Common myeloid progenitor, CD34-positive (primary cell): ENCODE measurements at regions not wholly inside any gene's neighbourhood (a gene's known extent, or its start where the extent isn't known, plus 50 kb on each side); places are given as distances from the start of the nearest gene placed in this dataset.

Experiments used
- CTCF ChIA-PET: fragments of 350-600 bp; sonication (Branson Sonifier 250); formaldehyde crosslinking; loops from one replicate; lab custom pipeline; 2021; ENCODE audit warnings: antibody characterized with exemption; lab: Charles Lee
- POLR2A ChIA-PET: fragments of 350-600 bp; sonication (Branson Sonifier 250); formaldehyde crosslinking; loops from one replicate; lab custom pipeline; 2021; ENCODE audit warnings: antibody characterized with exemption; lab: Charles Lee
- DNase-seq, 3 donors: peaks; one replicate each; pipeline versions ENCODE4 v3.0.0 to v3.0.0-alpha.2; 2013
- H3K27ac ChIP-seq, 2 experiments: 1 replicate in 1 of 2; 2 replicates in 1 of 2; pipeline ENCODE4 v1.7.0; 2013; ENCODE audit warnings: inconsistent platforms in 2 of 2, low read length in 2 of 2, mild to moderate bottlenecking in 2 of 2, low read depth in 1 of 2, moderate library complexity in 1 of 2; ENCODE audit not compliant: severe bottlenecking in 2 of 2, insufficient read depth in 1 of 2, poor library complexity in 1 of 2
- H3K27me3 ChIP-seq, 5 experiments: replicated peaks in 2 of 5; 1 replicate in 3 of 5; 2 replicates in 2 of 5; pipeline versions ENCODE4 v1.6.1 to v1.7.0; 2013; ENCODE audit warnings: low read length in 4 of 5, mild to moderate bottlenecking in 2 of 5, moderate library complexity in 2 of 5, inconsistent platforms in 1 of 5; ENCODE audit not compliant: insufficient read depth in 5 of 5, control insufficient read depth in 4 of 5
- H3K36me3 ChIP-seq, 4 experiments: 1 replicate in 2 of 4; 2 replicates in 2 of 4; pipeline versions ENCODE4 v1.6.1 to v1.7.0; 2013; ENCODE audit warnings: low read length in 3 of 4, control low read depth in 1 of 4, mild to moderate bottlenecking in 1 of 4; ENCODE audit not compliant: control insufficient read depth in 4 of 4, insufficient read depth in 4 of 4
- H3K4me1 ChIP-seq, 4 experiments: 1 replicate in 3 of 4; 2 replicates in 1 of 4; pipeline versions ENCODE4 v1.6.1 to v1.7.1; 2013; ENCODE audit warnings: low read length in 3 of 4, mild to moderate bottlenecking in 3 of 4, control low read depth in 1 of 4, inconsistent platforms in 1 of 4, moderate library complexity in 1 of 4; ENCODE audit not compliant: control insufficient read depth in 4 of 4, insufficient read depth in 4 of 4; ENCODE audit errors: control extremely low read depth in 1 of 4
- H3K4me3 ChIP-seq, 7 experiments: 1 replicate in 4 of 7; 2 replicates in 3 of 7; pipeline versions ENCODE4 v1.5.1 to v1.7.0; 2013; ENCODE audit warnings: mild to moderate bottlenecking in 7 of 7, low read length in 6 of 7, moderate library complexity in 6 of 7, inconsistent platforms in 2 of 7, low read depth in 2 of 7, control low read depth in 1 of 7; ENCODE audit not compliant: insufficient read depth in 4 of 7, control insufficient read depth in 1 of 7; ENCODE audit errors: extremely low read depth in 1 of 7
- H3K9me3 ChIP-seq, 5 experiments: 1 replicate in 4 of 5; 2 replicates in 1 of 5; pipeline versions ENCODE4 v1.6.1 to v1.7.1; 2013; ENCODE audit warnings: low read length in 4 of 5, mild to moderate bottlenecking in 2 of 5, inconsistent platforms in 1 of 5, low read depth in 1 of 5, moderate library complexity in 1 of 5; ENCODE audit not compliant: control insufficient read depth in 4 of 5, insufficient read depth in 2 of 5; ENCODE audit errors: control extremely low read depth in 1 of 5
- WGBS: methylation state at CpG from one replicate; pipeline ENCODE4 v1.1.5; 2013; ENCODE audit not compliant: insufficient coverage; 5-methylcytosine and 5-hydroxymethylcytosine counted together

- no peaks in the 10 kb centered on the region for H3K36me3 ChIP-seq
- peaks cover 0 to 14% (median 6%) of the 10 kb centered on the region in 4 experiments for H3K4me1 ChIP-seq
- DNase-seq: peak in 2 of 3 donors; percentile 61 to 69
- ChIA-PET POLR2A (no interaction called here), CTCF (interaction anchor here (0.8 to 2.2 kb wide), 5 partner anchors 11 to 257 kb away, joined by 3 to 9 read pairs (median 3); no protein-coding TSS in a partner anchor)
- no peaks in the 10 kb centered on the region for H3K27me3 ChIP-seq
- H3K27ac ChIP-seq: no peak overlapping the region
- WGBS: 92% methylated on average over 13 of the region's 21 CpGs
- H3K9me3 ChIP-seq: peaks cover 0 to 5% (median 0%) of the 10 kb centered on the region in 5 experiments
- no peak overlapping the region for H3K4me3 ChIP-seq
Measured at GRCh38 chr16:85359147-85359822, 247.0 kb upstream of the CIBAR2 start.

DNA sequence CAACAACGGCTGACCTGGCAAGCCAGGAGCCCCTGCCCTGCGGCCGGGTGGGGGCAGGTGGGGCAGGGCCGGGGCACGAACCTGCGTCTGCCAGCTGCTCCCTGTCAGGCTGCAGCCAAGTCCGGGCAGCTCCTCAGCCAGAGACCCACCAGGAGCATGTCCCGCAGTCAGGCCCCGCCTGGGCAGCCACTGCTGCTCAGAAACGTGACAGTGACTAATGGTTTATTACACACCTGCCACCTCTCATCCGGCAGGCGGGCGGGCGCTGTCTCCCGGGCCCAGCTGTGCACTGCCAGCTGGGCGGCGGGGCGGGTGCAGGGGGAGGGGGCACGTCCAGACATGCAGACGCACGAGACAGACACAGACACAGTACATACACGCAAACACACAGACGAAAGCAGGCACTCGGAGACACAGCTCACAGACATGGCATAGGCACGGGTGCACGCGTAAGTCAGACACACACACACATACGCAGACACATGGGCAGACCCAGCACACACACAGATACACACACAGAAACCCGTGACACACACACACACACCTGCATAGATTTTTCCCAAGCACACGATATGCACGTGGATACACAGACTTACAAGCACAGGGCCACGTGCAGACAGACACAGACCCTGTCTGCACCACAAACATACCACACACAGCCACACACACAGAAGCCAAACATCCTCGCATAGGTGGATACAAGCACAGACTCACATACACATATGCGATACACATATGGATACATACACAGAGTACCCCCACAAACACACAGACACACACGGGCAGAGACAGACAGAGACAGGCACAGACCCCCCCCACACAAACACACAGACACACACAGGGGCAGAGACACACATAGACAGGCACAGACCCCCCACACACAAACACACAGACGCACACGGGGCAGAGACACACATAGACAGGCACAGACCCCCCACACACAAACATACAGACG is 248.3 kb upstream of the CIBAR2 start:
- ChIA-PET CTCF (interaction anchor here (1.0 to 2.2 kb wide), 2 partner anchors 9 to 53 kb away, joined by 3 to 9 read pairs; no protein-coding TSS in a partner anchor), POLR2A (no interaction called here)
- DNase-seq: peak in 2 of 3 donors; percentile 26 to 52
- no peaks in the 10 kb centered on the region for H3K27me3 ChIP-seq
- peaks cover 0 to 8% (median 0%) of the 10 kb centered on the region in 5 experiments for H3K9me3 ChIP-seq
- H3K36me3 ChIP-seq: no peaks in the 10 kb centered on the region
- H3K27ac ChIP-seq: no peak overlapping the region
- WGBS: 94% methylated on average over 31 of the region's 38 CpGs
- peaks cover 0 to 6% (median 3%) of the 10 kb centered on the region in 4 experiments for H3K4me1 ChIP-seq
- H3K4me3 ChIP-seq: no peak overlapping the region

GRCh38 chr16:85361441-85362118 is 249.3 kb upstream of the CIBAR2 start:
- Histone ChIP-seq H3K36me3 (no peaks in the 10 kb centered on the region), H3K4me1 (peaks cover 0 to 6% (median 3%) of the 10 kb centered on the region in 4 experiments), H3K4me3 (no peak overlapping the region), H3K27ac (no peak overlapping the region), H3K9me3 (peaks cover 0 to 8% (median 0%) of the 10 kb centered on the region in 5 experiments), H3K27me3 (no peaks in the 10 kb centered on the region)
- ChIA-PET POLR2A (no interaction called here), CTCF (interaction anchor here (1.0 to 1.4 kb wide), 3 partner anchors 10 to 64 kb away, joined by 3 read pairs; no protein-coding TSS in a partner anchor)
- 97% methylated on average over 16 of the region's 23 CpGs for WGBS
- no peak for DNase-seq

GRCh38 chr16:85362443-85362842 is 250.2 kb upstream of the CIBAR2 start:
- Histone ChIP-seq H3K27ac (no peak overlapping the region), H3K36me3 (no peaks in the 10 kb centered on the region), H3K4me1 (peaks cover 0 to 8% (median 3%) of the 10 kb centered on the region in 4 experiments), H3K9me3 (peaks cover 0 to 8% (median 0%) of the 10 kb centered on the region in 5 experiments), H3K27me3 (no peaks in the 10 kb centered on the region), H3K4me3 (no peak overlapping the region)
- POLR2A ChIA-PET: no interaction called here
- 100% methylated on average over 3 of the region's 6 CpGs for WGBS
- CTCF ChIA-PET: interaction anchor here (1.0 to 2.1 kb wide), 4 partner anchors 11 to 65 kb away, joined by 3 to 6 read pairs (median 3); no protein-coding TSS in a partner anchor
- no peak for DNase-seq

DNA sequence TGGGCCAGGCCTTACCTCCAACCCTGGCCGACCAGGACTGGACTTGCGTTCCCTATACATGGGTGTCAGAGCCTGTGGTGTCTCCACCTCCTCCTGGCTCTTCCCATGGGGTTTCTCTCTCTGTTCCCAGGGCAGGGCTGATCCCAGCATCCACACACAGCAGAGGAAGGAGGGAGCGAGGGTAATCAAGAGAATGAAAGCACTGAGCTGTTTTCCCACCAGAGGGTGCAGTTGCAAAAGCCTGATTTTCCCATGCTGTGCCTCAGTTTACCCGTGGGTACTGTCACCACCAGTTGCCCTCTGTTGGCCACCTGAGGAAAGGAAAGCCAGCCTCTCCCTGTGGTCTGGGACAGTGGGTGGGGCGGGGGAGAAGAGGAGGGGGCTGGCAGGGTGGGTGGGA is 249.7 kb upstream of the GSE1 start:
- CTCF ChIA-PET: interaction anchor here (1.4 to 2.1 kb wide), 2 partner anchors 12 to 16 kb away, joined by 3 to 6 read pairs; no protein-coding TSS in a partner anchor
- H3K9me3 ChIP-seq: peaks cover 0 to 8% (median 0%) of the 10 kb centered on the region in 5 experiments
- H3K27ac ChIP-seq: no peak overlapping the region
- no peak for DNase-seq
- no peaks in the 10 kb centered on the region for H3K27me3 ChIP-seq
- no peaks in the 10 kb centered on the region for H3K36me3 ChIP-seq
- H3K4me3 ChIP-seq: no peak overlapping the region
- WGBS: 100% methylated on average over 3 of the region's 5 CpGs
- H3K4me1 ChIP-seq: peaks cover 0 to 8% (median 3%) of the 10 kb centered on the region in 4 experiments
- POLR2A ChIA-PET: interaction anchor here (0.7 kb wide), 1 partner anchor 194 kb away, joined by 3 read pairs; no protein-coding TSS in a partner anchor

DNA sequence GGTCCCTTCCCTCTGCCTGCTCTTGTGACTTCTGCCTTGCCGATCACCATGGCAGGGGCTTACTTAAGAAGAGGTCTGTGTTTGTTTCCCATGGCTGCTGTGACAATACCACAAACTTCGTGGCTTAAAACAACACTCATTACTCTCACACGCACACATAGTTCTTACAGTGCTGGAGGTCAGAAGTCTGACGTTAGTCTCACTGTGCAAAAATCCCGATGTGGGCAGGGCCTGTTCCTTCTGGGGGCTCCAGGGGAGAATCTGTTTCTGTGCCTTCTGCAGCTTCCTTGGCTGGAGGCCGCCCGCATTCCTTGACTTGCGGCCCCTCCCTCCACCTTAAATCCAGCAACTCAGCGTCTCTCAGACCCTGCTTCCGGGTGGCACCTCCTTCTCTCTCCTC is 249.2 kb upstream of the GSE1 start:
- H3K4me1 ChIP-seq: peaks cover 0 to 8% (median 3%) of the 10 kb centered on the region in 4 experiments
- H3K27ac ChIP-seq: no peak overlapping the region
- no peak for DNase-seq
- no peak overlapping the region for H3K4me3 ChIP-seq
- peaks cover 0 to 8% (median 0%) of the 10 kb centered on the region in 5 experiments for H3K9me3 ChIP-seq
- WGBS: 99% methylated on average over 10 of the region's 10 CpGs
- H3K27me3 ChIP-seq: no peaks in the 10 kb centered on the region
- ChIA-PET POLR2A (interaction anchor here (0.6 to 0.7 kb wide), 2 partner anchors 193 to 1137 kb away, joined by 3 to 6 read pairs; no protein-coding TSS in a partner anchor), CTCF (interaction anchor here (1.4 to 2.1 kb wide), 2 partner anchors 17 to 29 kb away, joined by 4 to 6 read pairs; no protein-coding TSS in a partner anchor)
- H3K36me3 ChIP-seq: no peaks in the 10 kb centered on the region
